SK-N-SH (cell line): ENCODE measurements at regions not wholly inside any gene's neighbourhood (a gene's known extent, or its start where the extent isn't known, plus 50 kb on each side); places are given as distances from the start of the nearest gene placed in this dataset.

Experiments
- CTCF ChIP-seq: fragments of 200-600 bp; sonication (generic); IDR thresholded peaks from 2 replicates; pipeline ENCODE4 v1.6.1; 2017; ENCODE audit warnings: antibody characterized with exemption, mild to moderate bottlenecking, moderate library complexity
- EP300 ChIP-seq, 2 experiments: IDR thresholded peaks; 2 replicates each; pipeline versions ENCODE4 v1.4.0 to v1.6.1; 2012; ENCODE audit warnings: borderline replicate concordance in 1 of 2, low read depth in 1 of 2, low read length in 1 of 2
- EZH2phosphoT487 ChIP-seq: fragments of 200-600 bp; sonication (generic); IDR thresholded peaks from 2 replicates; pipeline ENCODE4 v1.6.1; 2017; ENCODE audit warnings: low read depth, mixed run types, mild to moderate bottlenecking, antibody characterized with exemption, moderate library complexity, borderline replicate concordance
- FOXJ3 ChIP-seq: sonication (generic); formaldehyde crosslinking; IDR thresholded peaks from 2 replicates; pipeline ENCODE4 v1.5.1; 2020; ENCODE audit warnings: mild to moderate bottlenecking, missing genetic modification reagents
- JUND ChIP-seq: IDR thresholded peaks from 2 replicates; pipeline ENCODE4 v1.4.0; 2012
- PBX3 ChIP-seq: IDR thresholded peaks from 2 replicates; pipeline ENCODE4; 2012
- POLR2AphosphoS5 ChIP-seq: IDR thresholded peaks from 2 replicates; pipeline ENCODE4 v1.6.1; 2012; ENCODE audit warnings: low read depth, low read length
- REST ChIP-seq: IDR thresholded peaks from 2 replicates; pipeline ENCODE4 v1.6.1; 2012; ENCODE audit warnings: mild to moderate bottlenecking, low read depth, low read length, moderate library complexity
- SIN3A ChIP-seq: IDR thresholded peaks from 2 replicates; pipeline ENCODE4 v1.6.1; 2012; ENCODE audit warnings: low read depth, mild to moderate bottlenecking, low read length, moderate library complexity, borderline replicate concordance
- TEAD4 ChIP-seq: IDR thresholded peaks from 2 replicates; pipeline ENCODE4 v1.4.0; 2012; ENCODE audit warnings: mild to moderate bottlenecking, borderline replicate concordance; ENCODE audit not compliant: insufficient read depth
- USF1 ChIP-seq: IDR thresholded peaks from 2 replicates; pipeline ENCODE4 v1.4.0; 2012; ENCODE audit warnings: low read depth, borderline replicate concordance
- ZBTB33 ChIP-seq: IDR thresholded peaks from 2 replicates; pipeline ENCODE4 v1.4.0; 2012; ENCODE audit warnings: low read depth, borderline replicate concordance

GRCh38 chr5:168187614-168188013, 103.8 kb upstream of the WWC1 start:
- TF ChIP-seq ZBTB33 (no peak), CTCF (no peak), EP300 (IDR thresholded peaks at IDR 0.05; ENCODE audit: borderline replicate concordance in 1 of 2, low read depth in 1 of 2, low read length in 1 of 2) (peak in 1 of 2 experiments; percentile 89; a peak in 2 of 4 replicates), JUND (no peak), FOXJ3 (peak; percentile 84; the same call in 1 of the 2 replicates), TEAD4 (no peak), EZH2phosphoT487 (no peak), PBX3 (0 out of 2 replicates have a peak, but pooled peaks have one; percentile 9), USF1 (no peak), POLR2AphosphoS5 (no peak), REST (no peak), SIN3A (no peak)
